CD4-positive, alpha-beta T cell treated with Interleukin-15 for 1 hour (primary cell): ENCODE measurements at regions not wholly inside any gene's neighbourhood (a gene's known extent, or its start where the extent isn't known, plus 50 kb on each side); places are given as distances from the start of the nearest gene placed in this dataset.
"Not testable (repeated sequence)": the region's sequence is repeated elsewhere in the genome, so short reads cannot be mapped to it uniquely, and the experiment has no call there.

Experiments used
- DNase-seq: peaks from one replicate; pipeline ENCODE4 v3.0.0-alpha.2; 2020

DNA sequence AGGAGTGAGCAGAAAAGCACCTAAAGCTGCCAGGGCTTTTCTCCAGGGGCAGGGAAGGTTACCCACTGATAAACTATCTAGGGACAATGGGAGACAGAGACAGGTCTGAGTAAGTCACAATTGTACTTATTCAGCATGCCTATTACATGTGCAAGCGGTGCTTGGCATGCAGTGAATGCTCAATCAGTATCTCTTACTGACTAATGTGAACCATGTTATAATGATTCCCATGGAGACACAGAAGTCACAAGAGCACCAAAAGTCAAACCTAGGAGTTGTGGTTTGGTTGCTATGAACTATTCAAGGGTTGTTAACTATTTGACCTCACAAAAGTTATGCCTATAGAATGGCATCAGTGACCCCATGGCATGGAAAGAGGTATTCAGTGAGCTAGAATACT, 50.0 kb upstream of the RASGRP1 start:
- DNase-seq = no peak

DNA sequence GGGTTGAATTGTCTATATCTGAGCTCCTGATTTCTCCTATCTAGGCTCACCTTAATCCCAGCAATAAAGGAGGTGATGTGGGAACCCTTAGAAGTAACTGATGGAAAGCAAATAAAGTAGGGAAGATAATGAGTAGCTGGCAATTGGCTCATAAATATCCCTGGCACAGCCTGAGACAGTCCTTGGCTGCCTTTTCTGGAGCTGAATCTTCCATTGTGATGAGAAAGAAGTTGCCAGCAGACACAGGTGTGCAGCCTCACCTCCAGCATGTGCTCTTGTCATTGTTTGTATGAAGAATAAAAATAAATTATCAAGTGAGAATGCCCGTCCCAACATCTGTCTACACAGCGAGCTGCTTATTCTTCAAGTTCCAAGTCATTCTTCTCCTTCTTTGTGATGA, 53.2 kb upstream of the RASGRP1 start:
- no peak for DNase-seq

DNA sequence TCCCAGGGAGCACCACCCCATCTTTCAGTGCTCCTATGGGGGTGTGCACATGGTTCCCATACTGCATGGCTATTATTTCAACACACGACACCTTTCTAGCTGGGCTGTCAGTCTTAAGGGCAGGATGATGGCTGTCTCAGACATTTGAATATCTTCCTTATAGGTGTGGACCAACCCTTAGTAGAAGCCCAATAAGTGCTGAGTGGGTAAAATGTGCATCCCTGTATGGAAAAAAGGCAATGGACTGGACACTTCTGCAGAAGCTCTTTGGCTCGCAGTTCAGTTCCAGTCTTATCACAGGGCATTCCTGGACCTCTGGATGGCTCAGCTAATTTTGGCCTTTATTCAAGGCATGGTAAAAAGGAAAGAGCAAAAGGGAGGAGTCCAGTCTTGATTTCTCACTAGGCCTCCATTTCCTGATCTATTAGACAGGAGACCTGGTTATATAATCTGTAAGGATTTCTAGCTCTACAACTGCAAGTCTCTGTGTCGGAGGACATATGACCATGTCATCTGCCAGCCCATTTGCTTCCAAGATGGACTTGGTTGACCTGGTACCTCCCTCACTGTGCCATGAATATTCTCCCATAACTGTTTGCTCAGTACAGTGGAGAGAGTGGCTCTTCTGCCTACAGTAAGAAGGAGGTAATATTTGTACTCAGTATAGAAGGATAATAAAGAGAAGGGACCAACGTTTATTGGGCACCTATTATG, 53.8 kb upstream of the RASGRP1 start:
- no peak for DNase-seq

DNA sequence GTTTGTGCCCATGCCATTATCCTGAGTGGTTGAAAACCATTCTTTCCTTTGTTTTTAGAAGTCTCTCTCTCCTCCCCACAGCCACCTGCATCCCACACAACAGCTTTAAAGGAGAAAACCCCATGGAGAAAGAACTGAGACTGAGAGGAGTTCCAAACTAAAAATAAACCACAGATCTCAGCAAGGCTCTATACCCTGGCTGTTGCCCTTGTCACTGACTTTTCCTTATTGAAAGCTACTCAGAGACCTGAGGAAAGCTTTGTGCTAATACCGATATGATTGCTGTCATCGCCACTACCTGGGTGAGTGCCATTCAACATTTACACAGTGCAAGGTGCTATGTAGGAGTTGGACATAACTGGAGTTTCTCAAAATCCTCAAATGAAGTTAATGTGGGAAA, 55.5 kb upstream of the RASGRP1 start:
- DNase-seq = no peak

DNA sequence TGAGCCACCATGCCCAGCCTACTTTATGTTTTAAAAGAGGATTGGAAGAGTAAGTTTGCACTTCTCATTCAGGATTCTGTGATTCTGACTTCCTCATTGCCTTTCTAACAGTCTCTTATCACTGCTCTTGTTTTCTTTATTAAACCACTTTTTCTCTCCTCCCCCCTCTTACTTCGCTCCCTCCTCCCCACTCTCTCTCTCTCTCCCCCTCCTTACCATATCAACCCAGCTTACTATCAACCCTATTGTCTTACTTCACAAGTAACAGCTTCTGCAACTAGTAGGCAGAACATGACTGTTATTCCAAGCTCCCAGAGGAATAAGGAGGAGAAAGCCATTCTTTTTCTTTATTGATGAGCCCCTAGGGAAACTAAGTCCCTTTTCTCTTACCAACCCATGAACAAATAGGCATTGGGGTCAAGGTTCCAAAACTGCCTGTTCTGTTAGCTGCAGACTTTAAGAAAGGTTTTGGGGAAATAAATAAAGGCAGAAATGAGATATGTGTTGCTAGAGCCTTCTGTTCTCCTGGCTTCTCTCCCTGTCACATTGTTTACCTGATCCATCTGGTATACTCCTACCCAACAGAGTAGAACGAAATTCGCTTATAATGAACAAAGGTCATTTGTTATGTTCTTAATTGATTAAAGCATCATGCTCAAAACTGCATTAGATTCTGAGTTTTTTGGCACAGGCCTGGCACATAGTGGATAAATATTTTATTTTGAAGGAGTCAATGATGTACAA, 56.4 kb upstream of the RASGRP1 start:
- no peak for DNase-seq

DNA sequence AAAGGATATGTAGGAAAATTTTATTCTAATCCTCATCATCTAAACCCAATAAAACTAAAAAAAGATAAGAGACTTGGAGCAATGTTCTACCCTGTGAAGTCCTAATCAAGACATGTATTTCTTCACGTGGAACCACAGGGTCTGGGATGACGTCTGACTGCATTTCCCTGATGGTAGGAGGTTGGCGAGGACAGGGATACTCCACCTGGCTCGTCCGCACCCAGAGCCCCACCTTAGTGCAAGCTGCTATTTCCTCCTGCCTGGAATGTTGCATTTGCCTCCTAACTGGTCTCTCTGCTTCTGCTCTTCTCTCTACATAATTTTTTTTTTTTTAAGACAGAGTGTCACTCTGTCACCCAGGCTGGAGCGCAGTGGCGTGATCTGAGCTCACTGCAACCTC, 57.7 kb upstream of the RASGRP1 start:
- DNase-seq = no peak

DNA sequence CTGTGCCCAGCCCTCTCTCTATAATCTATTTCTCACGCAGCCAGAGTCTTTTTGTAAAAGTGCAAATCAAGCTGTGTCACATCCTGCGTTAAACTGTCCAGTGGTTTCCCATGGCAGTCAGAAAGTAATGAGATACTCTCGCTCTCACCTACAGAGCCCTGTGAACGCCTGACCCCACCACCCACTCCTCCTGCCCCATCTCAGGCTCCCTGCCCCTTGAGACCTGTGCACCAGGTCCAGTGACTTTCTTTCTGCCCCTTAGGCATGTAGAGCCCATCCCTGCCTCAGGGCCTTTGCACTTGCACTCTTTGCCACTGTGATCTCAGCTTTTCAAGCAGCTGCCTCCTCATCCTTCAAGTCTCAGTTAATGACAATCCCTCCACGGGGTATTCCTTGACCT, 58.3 kb upstream of the RASGRP1 start:
- DNase-seq = no peak

DNA sequence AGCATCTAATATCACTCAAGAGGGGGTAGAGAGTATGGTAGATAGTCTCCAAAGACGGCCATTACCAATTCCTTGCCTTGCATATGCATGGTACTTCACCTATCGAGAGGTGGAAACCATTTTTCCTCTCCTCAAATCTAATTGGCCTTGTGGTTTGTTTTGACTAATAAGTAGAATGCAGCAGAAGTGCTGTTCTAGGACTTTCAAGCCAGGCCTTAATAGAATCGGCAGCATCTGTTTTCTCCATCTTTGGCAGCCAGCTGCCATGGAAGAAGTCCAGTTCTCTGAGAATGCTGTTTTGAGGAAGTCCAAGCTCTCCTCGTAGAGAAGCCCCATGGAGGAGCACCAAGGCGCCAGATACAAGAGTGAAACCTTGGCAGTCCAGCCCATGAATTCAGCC, 59.1 kb upstream of the RASGRP1 start:
- DNase-seq = no peak

DNA sequence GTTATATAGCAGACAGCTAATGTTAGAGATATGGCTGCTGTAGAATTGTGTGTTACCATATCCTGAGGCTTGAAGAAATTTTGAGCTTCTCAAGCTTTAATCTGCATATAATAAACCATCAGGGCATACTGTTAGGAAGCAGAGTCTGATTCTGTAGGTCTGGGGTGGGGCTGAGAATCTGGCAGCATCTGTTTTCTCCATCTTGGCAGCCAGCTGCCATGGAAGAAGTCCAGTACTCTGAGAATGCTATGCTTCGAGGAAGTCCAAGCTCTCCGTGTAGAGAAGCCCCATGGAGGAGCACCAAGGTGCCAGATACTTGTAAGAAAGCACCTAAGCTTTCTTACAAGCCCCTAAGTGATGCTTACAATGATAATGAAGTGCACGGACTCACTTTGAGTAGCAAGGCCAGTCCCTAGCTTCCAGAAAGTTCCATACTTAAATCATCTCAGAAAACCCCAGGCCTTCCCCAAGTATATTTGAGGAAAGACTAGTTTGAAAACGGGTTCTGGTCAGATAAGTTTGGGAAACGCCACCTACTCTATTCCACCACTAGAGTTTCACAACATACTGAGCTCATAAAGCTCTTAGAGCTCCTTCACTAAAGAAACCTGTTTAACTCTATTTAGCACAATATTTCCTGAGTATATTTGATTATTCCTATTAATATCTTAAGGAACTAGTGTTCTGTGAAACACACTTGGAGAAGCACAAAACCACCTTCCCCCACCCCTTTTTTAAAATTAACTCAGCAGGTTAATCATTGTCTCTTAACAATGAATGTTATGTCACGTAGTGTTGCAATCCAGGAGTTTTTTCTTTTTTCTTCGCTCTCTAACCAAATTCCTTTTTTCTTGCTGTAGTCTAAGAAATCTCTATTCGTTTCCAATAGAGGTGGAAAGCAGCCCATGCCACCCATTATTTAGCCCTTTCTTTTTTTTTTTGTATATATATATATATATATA, 59.9 kb upstream of the RASGRP1 start:
- DNase-seq = no peak

DNA sequence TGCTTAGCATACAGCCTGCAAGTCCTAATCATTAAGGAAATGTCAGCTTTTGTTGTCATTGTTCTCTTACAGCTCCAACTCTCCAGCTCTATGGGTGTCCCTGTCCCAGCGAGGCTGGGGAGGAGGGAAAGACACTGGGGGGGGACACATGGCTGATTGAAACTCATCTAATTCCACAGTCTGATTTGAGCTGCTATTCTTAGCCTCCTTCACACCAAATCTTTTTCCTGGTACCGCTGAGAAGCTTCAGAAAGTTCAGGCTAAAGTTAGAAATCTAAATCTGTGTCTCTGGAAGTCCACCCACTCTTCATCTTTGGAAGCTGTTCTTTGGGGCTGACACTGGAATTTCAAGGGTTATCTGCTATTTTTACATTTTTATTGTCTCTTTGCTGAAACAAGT, 61.3 kb upstream of the RASGRP1 start:
- DNase-seq = no peak

DNA sequence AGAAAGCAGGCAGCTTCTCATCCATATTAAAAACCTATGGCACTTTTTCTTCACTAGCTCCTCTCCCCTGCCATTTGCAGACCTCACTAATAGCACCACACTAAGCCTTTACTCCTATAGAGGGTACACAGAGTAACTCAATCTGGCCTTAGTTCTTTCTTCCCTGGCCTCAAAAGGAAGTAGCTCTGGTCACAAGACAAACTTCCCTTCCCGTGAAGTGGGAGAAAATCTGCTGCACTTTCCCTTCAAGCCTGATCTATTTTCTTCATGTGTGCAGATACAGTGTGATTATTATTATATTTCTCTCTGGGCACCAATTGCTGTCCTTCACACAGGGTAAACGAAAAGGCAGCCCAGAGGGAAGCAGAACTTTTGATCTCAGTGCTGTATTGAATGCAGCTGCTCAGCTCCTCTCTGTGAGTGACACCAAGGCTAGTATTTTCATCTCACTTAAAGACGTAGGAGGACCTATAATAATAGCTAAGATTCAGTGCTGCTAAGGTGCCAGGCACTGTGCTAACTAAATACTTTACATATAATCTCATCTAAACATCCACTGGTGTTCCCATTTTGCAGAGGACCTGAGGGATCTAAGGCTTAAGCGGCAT, 61.9 kb upstream of the RASGRP1 start:
- no peak for DNase-seq

DNA sequence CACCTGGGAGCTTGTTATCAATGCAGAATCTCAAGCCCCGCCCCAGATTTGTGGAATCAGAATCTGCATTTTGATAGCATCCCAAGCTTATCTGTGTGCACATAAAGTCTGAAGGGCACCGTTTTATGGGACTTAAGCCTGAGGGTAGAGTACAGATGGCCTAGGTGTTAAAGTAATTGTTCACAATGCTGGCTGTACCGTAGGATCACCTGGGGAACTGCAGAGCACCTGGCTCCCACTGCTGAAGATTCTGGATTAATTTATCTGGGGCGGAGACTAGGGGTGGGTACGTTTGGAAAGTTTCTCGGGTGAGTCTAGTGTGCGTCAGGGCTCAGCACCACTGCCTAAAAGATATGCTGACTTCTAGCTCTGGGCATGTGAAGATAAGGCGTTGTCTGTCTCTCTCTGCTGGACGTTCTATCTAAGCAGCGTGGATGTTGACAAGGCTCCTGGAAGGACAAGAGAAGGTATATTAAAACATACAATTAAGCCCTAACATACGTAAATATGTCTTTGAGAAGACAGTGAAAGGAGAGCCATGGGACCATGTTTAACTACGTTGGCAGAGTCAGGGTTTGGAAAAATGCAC, 63.2 kb upstream of the RASGRP1 start:
- no peak for DNase-seq

DNA sequence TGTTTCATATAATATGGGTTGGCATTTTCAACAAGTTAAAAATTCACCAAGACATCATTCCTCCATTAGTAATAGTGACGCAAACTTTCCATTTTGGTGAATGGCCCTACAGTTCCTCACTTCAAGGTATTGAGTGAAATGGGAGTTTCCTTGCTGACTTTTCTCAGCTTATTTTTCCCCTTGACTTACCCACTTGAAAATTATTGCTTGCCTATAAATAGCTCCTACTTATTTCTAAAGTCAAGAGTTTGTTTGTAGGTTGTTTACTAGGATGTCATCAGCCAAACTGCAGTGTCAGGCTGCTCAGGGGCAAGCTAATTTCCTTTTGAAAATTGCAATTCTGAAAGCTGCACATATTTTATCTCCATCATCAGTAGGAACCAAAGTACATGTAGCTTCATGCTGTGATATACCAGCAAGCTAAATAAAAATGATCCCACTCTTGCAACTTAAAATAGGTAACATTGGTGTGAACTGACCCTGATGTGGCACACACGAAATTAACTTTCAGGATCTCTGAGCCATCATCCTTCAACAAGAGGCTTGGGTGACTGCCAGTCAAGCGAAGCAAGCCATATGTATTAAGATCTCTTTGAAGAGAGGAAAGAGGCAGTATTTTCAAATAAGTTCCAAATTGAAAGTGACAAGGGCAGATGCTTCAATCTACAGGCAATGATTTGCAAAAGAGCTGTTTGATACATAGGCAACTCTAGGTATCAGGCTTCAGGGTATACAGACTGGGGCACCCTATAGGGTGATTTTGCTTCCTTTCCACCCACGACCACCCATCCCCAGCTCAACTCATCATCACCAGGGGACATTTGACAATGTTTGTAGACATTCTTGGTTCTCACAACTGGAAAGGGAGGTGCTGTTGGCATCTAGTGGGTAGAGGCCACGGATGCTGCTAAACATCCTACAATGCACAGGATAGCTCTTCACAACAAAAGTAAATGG, 66.8 kb upstream of the RASGRP1 start:
- no peak for DNase-seq

DNA sequence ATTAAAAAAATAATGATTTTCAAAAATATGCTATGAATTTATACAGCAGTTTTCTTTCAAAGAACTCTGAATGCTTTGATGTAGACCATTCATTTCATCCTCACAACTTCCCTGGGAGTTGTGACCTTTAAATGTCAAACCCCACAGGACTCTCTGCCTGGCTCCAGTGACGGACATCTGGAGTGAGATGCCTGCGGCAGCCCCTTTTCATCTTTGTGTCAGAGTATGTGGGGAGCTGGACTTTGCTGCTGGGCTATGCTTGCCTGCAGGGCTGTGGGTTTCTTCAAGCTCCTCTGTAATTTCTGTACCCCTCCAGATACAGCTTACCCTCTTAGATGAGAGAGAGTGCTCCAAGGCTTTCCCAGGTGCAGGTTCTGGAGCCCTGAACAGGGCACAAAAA, 70.6 kb upstream of the RASGRP1 start:
- no peak for DNase-seq

DNA sequence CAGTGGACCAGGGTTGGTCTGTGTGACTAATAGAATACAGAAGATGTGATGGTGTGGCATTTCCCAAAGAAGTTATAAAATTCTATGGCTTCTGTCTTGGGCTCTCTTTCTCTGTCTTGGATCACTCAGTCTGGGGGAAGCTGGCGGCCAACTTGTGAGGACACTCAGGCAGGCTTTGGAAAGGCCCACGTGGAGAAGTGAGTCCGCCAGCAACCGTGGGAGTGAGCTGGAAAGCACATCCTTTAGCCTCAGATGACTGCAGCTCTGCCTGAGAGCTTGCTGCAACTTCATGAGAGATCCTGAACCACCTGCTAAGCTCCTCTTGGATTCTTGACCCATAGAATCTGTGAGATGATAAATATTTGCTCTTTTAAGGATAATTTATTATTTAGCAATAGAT, 72.0 kb upstream of the RASGRP1 start:
- DNase-seq = no peak

DNA sequence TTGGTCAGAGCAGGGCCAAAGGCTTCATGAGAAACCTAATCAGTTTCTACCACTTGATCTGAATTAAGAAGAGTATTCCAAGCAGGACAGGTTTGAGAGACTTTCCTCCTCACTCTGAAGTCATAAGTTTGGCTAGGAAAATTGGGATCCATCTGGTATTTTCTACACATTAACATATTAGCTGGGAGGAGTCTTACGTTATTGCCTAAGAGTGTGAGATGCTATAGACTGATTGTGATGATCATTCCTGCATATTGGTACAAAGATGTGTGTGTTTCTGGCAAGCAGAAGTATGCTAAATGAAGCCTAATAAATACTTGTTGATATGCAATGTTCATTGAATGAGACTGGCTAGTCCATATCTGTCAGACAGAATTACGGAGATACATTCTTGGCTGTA, 73.5 kb upstream of the RASGRP1 start:
- no peak for DNase-seq

DNA sequence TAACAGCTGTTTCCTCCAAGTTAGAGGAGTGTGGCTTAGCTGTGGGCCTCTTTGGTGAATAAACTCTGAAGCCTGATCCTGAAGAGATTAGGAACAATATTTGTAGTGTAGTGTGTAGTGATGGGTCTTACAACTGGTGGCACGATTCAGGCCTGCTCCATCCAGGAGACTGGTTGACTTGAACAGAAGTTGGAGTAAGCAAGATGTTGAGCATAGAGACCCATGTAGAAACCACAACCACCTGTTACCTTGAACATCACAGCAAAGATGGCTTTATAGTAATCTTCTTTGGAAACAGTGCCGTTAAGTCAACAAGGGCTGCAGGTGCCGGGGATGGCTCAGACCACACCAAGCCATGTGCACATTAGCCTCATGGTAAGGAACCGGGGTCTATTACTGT, 74.2 kb upstream of the RASGRP1 start:
- DNase-seq = no peak

DNA sequence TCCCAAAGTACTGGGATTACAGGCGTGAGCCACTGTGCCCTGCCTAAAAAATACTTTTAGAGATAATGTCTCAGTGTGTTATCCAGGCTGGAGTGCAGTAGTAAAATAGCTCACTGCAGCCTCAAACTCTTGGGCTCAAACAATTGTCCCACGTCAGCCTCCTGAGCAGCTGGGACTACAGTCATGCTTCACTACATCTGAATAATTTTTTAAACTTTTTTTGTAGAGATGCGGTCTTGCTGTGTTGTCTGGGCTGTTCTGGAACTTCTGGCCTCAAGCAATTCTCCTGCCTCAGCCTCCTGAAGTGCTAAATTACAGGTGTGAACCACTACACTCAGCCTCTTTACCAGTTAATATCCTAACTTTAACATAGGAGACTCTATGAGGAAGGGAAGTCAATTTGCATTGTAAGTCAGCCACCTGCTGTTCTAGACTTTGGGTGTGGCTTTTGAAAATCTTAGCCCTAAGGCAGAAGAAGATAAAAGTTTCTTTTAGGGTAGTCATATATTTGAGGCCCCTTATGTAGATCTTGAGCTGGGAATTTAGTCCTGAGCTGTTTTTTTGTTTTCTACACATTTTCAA, 78.2 kb upstream of the RASGRP1 start:
- DNase-seq = no peak

DNA sequence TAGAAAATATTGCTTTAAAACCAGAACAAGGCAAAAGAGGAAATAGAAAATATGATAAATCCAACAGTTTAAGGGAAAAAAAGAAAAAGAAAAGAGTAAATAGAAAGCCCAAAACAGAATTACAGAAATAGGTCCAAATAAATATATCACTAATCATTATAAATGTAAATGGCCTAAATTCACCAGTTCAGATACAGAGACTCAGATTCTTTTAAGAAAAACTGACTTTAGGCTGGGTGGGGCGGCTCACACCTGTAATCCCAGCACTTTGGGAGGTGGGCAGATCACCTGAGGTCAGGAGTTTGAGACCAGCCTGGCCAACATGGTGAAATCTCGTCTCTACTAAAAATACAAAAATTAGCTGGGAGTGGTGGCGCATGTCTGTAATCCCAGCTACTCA, 79.7 kb upstream of the RASGRP1 start:
- DNase-seq = not testable (repeated sequence)

DNA sequence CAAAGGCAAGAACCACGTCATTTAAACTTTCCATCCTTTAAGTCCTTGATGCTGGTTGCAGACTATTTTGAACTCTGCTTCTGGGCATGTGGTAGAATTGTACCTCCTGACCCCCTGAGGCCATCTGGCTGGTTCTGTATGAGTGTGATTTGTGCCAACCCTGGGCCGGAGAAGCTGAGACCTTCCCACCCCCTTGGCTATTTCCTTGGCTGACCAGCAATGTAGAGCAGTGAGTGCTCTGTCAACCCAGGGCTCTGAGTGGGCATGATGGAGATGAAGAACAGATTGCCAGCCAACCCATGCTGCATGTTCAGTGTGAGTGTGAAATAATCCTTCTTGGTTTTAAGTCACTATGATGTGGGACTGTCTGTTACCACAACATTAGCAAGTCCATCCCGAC, 82.1 kb upstream of the RASGRP1 start:
- no peak for DNase-seq

DNA sequence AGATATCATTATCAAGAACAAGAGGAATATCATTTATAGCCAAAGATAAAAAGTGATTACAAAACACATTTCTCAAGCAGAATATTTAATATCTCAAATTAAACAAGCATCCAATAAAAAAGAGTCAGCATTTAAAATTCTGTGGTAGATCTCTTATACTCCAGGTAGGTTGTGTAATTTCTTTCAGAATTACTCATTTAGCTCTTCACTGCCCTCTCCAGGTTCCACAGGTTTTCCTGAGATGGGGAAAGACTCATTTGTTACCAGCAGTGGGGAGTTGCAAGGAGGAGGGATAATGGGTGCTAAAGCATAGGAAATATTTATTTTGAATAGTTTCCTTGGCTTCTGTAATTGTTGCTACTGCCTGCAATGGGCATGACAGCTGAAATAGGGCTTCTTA, 83.1 kb upstream of the RASGRP1 start:
- DNase-seq = no peak
